HL-60 (cell line): ENCODE measurements at regions not wholly inside any gene's neighbourhood (a gene's known extent, or its start where the extent isn't known, plus 50 kb on each side); places are given as distances from the start of the nearest gene placed in this dataset.

ENCODE experiments used
- CTCF ChIP-seq: IDR thresholded peaks from one replicate; pipeline ENCODE4 v1.5.1; 2011; ENCODE audit warnings: low read length, control low read depth, inconsistent platforms; ENCODE audit not compliant: insufficient read depth
- GABPA ChIP-seq: IDR thresholded peaks from 2 replicates; pipeline ENCODE4 v1.6.1; 2012; ENCODE audit warnings: low read depth
- POLR2AphosphoS5 ChIP-seq: IDR thresholded peaks from 2 replicates; pipeline ENCODE4 v1.6.1; 2012; ENCODE audit warnings: low read depth
- REST ChIP-seq: IDR thresholded peaks from 2 replicates; pipeline ENCODE4 v1.6.1; 2012; ENCODE audit warnings: low read depth; ENCODE audit not compliant: insufficient replicate concordance

- TF ChIP-seq CTCF (no peak), GABPA (no peak), REST (no peak), POLR2AphosphoS5 (no peak)
These were observed 531.5 kb upstream of the B3GAT1 start for GRCh38 chr11:134943544-134943943.
